EH (cell line): ENCODE measurements at regions not wholly inside any gene's neighbourhood (a gene's known extent, or its start where the extent isn't known, plus 50 kb on each side); places are given as distances from the start of the nearest gene placed in this dataset.
A peak's percentile ranks its signal among the peaks of the same experiment; 100 is the strongest.

Experiments used
- DNase-seq: peaks from one replicate; pipeline ENCODE4 v3.0.0-alpha.2; 2015; ENCODE audit warnings: low read depth

- no peak for DNase-seq
Measured at GRCh38 chr16:86018071-86018470, 119.1 kb downstream of the IRF8 start.

GRCh38 chr16:86018487-86018886 is 119.5 kb downstream of the IRF8 start:
- DNase-seq = peak; percentile 47

- no peak for DNase-seq
Measured at GRCh38 chr16:86018941-86019340, 120.0 kb downstream of the IRF8 start.

GRCh38 chr16:86019446-86020047 is 120.6 kb downstream of the IRF8 start:
- DNase-seq = no peak

GRCh38 chr16:86020971-86021370 is 122.0 kb downstream of the IRF8 start:
- no peak for DNase-seq

- DNase-seq = no peak
Measured at GRCh38 chr16:86022381-86022960, 123.5 kb downstream of the IRF8 start.

GRCh38 chr16:86024210-86024609 is 125.2 kb downstream of the IRF8 start:
- no peak for DNase-seq

GRCh38 chr16:86025706-86026105 is 126.7 kb downstream of the IRF8 start:
- no peak for DNase-seq

GRCh38 chr16:86026171-86026910 is 127.4 kb downstream of the IRF8 start:
- no peak for DNase-seq

GRCh38 chr16:86026916-86027315 is 128.0 kb downstream of the IRF8 start:
- no peak for DNase-seq

- DNase-seq = no peak
Measured at GRCh38 chr16:86027373-86028126, 128.6 kb downstream of the IRF8 start.

- DNase-seq = peak; percentile 39
Measured at GRCh38 chr16:86029131-86029741, 130.3 kb downstream of the IRF8 start.

GRCh38 chr16:86030116-86030515 is 131.2 kb downstream of the IRF8 start:
- no peak for DNase-seq

- DNase-seq = no peak
Measured at GRCh38 chr16:86031141-86031678, 132.2 kb downstream of the IRF8 start.

- no peak for DNase-seq
Measured at GRCh38 chr16:86033016-86033474, 134.1 kb downstream of the IRF8 start.

- no peak for DNase-seq
Measured at GRCh38 chr16:86033971-86034370, 135.0 kb downstream of the IRF8 start.

- no peak for DNase-seq
Measured at GRCh38 chr16:86034421-86034919, 135.5 kb downstream of the IRF8 start.

- no peak for DNase-seq
Measured at GRCh38 chr16:86035906-86036305, 136.9 kb downstream of the IRF8 start.

GRCh38 chr16:86037999-86038925 is 139.3 kb downstream of the IRF8 start:
- DNase-seq = peak; percentile 9

GRCh38 chr16:86038926-86039310 is 140.0 kb downstream of the IRF8 start:
- DNase-seq = no peak

GRCh38 chr16:86039606-86040005 is 140.6 kb downstream of the IRF8 start:
- DNase-seq = no peak
